ENCODE measurements at regions not wholly inside any gene's neighbourhood (a gene's known extent, or its start where the extent isn't known, plus 50 kb on each side); places are given as distances from the start of the nearest gene placed in this dataset.

DNA sequence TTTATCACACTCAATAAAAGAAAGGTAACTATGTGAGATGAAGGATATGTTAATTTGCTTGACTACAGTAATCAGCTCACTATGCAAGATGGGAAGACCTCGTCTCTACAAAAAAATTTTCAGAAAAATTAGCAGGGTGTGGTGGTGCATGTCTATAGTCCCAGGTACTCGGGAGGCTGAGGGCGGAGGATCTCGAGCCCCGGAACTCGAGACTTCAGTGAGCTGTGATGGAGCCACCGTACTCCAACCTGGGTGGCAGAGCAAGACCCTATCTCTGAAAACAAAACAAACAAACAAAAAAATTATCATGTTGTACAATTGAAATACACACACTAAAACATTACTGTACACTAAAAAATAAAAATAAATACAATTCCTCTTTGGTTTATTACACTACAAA lies 376.7 kb upstream of the KLHL1 start:
- no peak for DNase-seq

DNA sequence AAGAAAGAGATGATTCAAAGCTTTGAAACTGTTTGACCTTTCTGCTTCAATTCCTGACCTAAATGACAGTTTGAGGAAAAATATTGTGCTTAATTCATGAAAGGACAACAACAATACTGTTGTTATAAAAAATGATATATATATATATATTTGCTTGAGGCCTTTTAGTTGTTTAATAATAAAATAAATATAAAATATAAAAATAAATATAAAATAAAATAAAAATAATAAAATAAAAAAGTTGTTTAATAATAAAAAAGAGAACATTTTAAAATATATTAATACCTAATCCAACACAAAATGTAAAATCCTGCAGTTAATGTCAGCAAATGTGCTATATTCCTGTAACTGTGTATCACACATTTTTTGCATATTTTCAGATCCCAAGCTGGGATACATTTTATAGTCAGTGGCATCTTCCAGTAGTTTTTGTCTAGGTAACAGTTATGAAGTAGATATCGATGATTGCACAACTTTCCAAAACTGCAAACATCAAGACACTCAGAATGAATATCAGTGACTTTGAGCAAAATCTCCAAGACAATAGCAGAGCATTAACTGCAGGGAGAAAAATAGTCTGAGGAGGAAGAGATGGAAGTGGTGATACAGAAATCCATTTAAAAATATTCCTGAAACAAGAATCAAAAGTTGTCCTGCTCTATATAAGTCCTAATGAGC lies 375.5 kb upstream of the KLHL1 start:
- no peak for DNase-seq

DNA sequence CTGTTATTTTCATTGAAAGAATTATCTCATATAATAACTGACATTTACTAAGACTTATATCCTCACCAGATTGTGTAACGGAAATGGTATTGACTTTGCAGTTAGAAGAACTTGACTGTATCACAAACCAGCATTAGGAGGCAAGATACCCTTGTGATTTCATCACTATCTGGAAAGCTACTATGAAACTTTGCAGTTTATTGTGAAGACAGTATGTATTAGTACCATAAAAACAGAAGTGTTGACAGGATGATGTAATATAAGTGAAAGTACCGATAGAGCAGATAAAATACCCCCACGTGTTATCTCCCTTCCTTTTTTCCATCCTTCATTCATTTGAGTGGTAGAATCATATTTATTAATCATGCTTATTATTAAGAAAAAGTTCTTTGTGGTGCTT lies 365.7 kb upstream of the KLHL1 start:
- no peak for DNase-seq

DNA sequence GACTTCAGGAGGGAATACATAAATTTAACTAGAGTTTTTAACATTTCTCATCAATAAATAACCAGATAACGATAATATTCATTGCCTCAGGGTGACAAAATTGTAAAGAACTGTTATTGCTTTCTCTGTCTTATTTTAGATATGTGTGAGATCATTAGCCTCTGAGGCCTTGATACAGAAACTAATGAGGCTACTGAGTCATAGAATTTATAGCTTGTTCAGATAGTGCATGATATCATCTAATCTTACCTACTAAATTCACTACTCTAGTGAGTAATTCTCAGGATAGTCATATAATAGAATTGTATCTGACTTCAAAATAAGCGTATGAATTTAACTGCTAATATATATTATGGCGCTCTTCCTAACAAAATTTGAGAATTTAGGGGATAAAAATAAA lies 360.8 kb upstream of the KLHL1 start:
- DNase-seq: no peak

DNA sequence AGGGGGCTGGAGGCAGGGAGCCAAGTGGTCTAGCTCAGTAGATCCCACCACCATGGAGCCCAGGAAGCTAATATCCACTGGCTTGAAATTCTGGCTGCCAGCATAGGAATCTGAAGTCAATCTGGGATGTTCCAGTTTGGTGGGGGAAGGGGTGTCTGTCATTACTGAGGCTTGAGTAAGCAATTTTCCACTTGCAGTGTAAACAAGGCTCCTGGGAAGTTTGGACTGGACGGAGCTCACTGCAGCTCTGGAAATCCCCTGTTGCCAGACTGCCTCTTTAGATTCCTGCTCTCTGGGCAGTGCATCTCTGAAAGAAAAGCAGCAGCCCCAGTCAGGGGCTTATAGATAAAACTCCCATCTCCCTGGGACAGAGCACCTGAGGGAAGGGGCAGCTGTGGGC lies 349.2 kb upstream of the KLHL1 start:
- no peak for DNase-seq

DNA sequence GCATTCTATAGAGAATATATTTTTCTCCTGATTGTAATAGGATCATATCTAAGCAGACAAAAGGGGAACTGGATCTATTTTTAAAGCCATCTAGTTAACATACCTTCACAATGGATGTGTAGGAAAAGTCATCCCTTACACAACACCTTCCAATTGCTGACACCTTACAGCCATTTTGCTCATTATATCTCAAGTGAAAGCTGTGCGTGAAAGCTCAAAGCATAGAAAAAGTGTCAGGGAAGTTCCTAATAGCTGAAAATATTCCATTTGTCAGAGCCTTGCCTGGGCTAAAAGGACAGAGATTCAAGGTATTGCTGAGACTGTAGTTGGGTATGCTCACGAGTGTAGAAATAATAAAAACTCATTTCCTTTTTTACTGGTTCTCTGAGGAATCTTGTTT lies 340.6 kb upstream of the KLHL1 start:
- DNase-seq: no peak

DNA sequence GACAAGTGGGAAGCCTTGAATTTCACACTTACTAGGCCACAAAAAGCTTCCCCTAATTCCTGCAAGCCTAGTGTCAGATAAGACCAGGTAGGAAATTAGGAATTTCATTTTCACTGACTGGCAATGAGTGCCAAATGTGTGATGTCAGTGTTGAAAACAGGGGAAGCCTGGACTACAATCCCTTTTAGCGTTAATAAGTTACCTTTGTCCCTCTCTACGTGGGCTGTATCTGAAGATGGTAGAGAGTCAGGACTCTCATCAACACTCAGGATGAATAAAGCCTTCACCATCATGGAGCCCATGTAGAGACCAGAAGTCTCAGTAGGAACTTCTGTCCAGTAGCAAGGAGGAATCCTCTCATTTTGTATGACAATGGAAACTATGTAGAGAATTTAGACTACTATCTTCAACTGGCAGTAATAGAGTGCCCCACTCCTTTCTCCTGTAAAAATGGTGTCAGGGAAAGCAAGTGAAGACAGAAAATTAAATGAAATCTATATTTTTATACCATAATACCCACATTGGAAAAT lies 324.1 kb upstream of the KLHL1 start:
- DNase-seq: no peak

DNA sequence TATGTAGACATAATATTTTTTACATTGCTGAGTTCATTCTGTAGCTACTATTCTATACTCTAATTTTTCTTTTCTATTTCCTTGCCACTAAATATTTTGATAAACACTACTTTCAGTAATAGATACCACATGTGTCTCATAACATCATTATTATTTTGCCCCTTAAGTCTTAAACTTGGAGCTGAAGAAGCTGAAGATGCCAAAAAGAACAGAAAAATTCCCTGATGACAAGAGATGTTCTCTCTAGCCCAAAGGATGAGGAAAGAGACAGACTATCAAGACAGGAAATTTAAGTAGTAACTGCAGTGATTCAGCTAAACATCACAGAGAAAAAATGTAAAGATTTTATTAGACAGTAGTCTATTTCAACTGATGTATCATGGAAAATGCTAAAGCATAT lies 322.0 kb upstream of the KLHL1 start:
- no peak for DNase-seq

DNA sequence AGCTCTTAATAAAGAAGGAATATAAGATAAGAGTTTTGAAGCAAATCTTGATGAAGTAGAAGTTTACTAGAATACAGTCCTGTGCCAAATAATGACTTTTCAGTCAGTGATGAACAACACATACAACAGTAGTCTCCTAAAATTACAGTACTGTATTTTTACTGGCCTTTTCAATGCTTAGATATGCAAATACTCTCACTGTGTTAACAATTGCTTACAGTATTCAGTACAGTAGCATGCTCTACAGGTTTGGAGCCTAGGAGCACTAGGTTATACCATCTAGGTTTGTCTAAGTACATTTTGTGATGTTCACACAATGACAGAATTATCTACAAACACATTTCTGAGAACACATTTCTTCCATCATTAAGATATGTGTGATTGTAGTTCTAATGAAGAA lies 316.7 kb upstream of the KLHL1 start:
- no peak for DNase-seq

DNA sequence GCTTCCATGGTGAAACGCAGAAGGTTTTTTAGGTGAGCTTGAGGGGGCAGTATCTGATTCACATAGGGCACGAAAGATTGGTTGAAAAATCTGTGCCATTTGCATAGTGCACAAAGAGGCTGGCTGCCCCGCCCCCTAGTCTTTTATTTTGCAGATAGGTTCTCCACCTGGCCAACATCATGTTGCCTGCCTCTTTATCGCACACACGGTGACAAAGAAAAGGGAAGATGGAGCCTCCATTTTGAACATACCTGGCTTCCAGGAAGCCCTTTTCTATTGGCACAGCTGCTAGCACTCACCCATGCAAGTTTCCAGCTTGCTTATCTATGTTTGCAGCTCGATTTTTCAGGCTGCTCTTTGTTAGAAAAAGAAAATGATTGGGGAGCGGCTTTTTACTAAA lies 316.2 kb upstream of the KLHL1 start:
- no peak for DNase-seq

DNA sequence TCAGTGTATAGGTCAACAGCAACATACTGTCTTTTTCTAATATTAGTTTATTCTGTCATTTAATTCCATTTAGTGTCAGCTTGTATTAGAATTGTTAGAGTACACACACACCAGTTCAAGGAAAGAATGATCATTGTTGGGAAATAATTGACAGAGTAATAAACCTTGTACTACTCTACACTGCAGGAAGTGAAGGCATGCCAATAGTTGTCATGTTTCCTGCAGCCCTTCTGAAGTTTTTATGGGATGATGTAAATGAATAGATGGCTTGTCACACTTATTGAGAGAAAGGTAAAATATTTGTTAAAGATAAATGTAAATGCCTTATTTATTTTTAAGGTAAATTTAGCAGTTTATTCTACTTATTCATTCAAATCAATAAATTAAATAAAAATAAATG lies 306.9 kb upstream of the KLHL1 start:
- DNase-seq: no peak

DNA sequence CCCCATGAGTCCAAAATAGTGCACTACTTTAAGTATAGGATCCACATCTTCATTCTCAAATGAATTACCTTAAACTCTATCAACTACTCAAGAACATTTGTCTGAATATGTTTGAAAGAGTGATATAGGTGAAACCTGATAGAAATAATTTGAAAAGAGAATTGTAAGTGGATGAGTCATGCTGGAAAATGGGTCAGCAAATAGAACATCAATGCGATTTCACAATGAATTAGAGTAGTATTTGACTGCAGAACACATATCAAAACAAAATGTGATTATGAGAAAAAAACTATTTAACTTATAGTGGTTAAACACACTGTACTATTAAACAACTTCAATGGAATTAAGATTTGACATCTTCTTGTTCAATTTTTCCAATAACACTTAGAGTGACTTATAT lies 300.6 kb upstream of the KLHL1 start:
- DNase-seq: no peak

DNA sequence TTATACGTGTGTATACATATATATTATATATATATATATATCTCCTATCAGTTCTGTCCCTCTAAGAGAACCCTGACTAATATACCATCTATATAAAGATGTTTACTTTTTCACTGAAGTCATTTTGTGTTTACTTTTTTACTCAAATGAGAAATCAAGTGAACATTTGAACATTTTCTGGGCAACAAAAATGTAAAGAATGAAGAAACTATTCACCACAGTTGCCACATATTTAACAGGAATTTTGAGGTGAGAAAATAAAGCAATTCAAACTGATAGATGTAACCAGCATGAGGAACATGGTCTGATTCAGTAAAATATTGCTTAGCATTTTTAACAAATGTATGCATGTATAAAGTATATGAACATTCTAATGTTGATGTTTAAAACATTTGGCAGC lies 299.2 kb upstream of the KLHL1 start:
- no peak for DNase-seq

DNA sequence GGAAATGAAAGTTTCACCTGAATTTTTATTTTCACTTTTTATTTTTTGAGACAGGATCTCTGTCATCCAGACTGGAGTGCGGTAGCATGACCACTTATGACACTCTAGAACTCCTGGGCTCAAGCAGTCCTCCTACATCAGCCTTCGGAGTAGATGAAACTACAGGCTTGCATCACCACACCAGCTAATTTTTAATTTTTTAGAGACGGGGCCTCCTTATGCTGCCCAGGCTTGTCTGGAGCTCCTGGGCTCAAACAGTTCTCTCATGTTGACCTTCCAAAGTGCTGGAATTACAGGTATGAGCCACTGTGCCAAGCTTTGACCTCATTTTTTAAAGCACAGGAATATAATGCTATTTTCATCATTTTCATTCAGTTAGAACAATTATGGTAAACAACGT lies 297.0 kb upstream of the KLHL1 start:
- no peak for DNase-seq

DNA sequence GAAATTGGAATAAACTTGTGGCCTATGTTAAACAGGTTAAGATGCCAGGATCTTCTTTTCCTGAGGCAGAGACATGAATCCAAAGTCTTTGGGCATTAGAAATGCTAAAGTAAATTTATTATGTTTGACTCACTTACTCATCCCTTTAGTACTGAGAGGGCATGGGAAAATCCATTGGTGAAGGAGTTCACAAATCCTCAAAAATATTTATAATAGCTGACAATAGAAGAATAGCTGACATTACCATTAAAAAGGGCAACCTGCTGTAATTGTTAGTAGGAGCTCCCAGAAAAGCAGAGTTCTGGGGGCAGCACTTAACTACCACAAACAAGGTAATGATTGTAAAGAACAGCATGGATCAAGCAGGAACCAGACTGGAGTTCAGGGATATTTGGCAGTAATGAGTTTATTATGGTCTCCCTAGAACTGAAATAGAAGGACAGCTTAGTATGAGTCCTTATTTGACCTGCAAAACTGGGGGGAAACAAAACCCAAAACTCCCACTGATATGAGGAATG lies 285.8 kb upstream of the KLHL1 start:
- DNase-seq: no peak

DNA sequence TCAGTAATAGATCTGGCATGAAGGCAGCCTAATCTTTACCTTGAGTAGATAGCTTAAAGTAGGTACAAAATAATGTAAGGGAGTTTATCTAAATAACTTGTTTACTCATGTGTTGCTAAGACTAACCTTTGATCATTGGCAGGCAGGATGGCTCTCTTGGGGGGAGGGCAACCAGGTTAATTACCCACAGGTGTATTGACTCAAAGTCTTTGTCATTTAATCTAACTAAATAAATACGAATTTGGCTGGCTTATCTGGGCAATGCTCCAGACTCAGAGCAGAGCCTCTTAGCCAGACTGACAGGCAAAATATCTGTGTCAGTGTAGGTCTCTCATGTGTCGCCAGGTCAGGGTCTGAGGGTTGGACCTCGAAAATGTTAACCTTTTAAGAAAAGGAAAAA lies 283.4 kb upstream of the KLHL1 start:
- DNase-seq: no peak

DNA sequence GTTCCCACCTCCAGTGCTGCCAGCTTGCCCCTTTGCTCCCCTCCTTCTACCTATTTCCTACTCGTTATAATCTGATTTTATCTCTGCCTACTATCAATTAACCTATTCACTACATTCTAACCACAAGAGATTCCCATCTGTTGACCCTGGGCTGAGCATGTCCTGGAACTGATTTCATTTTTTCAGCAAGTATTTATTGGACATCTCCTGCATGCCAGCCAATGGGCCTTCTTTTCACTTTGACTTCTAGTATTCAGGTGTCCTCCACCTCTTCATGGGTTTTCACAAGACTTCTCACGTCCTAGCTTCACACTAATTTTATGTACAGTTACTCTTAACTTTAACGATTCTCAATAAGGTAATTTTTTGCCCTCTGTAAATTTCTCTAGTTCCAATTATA lies 282.7 kb upstream of the KLHL1 start:
- no peak for DNase-seq

DNA sequence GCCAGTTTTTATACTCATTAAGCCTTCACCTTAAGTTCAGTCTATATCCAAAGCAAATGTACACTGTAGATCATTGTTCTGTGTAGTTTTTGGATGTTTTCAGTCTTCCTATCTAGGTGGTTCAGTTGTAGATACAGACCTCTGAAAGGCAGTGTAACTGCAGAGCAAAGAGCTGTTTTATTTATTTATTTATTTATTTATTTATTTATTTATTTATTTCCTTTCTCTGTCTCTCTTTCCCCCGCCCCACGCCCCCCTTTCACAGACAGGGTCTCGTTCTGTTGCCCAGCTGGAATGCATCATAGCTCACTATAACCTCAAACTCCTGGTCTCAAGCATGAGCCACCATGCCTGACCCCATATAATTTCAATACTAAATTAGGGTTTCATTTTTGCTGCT lies 281.8 kb upstream of the KLHL1 start:
- DNase-seq: no peak

DNA sequence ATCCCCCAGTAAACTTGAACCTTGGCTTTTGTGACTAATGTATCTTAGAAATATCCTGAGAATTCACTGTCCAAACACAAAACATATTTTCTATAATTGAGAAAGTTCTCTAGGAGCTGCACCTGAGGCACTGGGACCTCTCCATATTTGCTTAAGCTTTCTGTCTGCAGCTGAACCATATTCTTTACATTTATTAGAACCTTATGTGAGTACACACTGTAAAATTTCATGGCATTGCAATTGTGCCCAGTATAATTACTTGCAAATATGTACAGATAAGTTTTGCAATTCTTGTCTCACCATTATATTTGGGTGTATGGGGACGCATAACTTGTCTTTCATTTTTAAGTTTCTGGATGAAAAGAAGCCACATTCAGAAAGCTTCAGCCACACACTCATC lies 280.7 kb upstream of the KLHL1 start:
- DNase-seq: no peak

DNA sequence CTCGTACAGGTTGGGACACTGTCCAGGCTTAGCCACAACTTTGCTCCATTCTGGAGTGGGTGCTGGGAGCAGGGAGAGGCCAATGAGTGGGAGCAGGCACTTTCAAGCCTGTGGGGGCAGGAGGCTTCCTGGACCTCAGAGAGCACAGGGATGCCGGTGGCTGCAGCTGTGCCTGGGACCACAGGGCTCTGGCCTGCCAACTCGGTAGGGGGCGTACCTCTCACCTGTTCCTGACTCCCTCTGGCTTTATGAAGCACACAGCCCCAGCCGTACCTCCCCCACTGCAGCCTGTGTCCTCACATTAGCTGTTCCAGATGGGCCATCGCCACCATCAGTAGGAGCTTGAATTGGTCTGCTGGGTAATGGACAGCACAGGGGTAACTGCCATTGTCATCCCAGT lies 278.7 kb upstream of the KLHL1 start:
- no peak for DNase-seq

DNA sequence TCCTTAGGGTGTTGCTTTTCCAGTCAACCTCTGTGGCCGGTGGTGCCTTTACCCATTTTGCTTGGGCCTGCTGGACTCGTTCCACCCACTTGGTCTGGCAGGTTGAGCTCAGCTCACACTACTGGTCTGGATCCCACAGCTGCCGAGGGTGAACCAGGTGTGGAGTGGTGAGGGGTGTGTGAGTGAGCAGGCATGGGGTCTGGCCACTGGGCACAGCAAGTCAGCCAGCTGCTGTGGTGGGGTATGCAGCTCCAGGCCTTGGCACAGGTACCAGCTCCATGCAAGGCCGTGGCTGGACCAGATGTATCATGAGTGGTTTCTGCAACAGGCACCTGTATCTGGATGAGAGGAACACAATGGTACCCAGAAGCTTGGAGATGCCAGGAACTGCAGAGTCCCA lies 277.6 kb upstream of the KLHL1 start:
- DNase-seq: no peak

DNA sequence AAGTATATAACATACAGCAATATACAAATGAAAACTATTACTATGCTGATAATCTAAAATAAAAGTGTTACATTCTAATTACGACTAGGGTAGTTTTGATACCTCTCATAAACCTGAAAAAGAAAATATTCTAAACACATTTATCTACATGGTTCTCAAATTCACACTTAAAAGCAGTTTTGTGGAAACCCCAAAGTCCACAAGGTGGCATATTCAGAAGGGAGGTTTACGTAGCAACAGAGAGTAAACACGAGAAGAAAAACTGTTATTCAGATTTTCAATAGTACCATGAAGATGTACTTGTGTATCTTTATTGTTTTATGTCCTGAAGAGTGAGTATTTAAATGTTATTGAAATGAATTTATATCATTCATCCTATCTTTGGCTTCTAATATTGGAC lies 275.9 kb upstream of the KLHL1 start:
- DNase-seq: no peak

DNA sequence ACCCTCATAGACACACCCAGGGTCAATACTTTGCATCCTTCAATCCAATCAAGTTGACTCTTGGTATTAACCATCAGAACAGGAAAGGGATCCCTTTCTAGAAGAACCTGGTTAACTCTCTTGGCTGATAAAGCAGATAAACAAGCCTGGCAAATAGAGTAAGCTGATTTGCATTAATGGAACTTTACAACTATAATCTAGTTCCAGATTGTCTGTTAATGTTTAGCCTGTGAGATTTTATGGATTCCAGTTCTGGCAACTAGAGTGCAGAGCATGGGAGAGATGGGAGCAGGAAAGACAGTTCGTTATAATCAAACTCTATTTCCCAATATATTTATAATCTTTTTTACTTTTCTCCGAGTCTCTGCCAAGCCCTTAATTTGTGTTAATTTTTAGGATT lies 272.6 kb upstream of the KLHL1 start:
- DNase-seq: no peak

DNA sequence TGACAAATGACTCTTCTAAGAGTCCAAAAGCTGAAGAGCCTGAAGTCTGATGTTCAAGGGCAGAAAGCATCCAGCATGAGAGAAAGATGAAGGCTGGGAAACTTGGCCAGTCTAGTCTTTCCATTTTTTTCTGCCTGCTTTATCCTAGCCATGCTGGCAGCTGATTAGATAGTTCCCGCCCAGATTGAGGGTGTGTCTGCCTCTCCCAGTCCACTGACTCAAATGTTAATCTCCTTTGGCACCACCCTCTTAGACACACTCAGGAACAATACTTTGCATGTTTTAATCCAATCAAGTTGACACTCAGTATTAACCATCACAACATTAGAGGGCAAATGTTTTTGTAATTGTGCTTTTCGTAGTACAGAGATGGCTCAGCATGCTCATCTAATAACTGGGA lies 267.5 kb upstream of the KLHL1 start:
- DNase-seq: no peak

DNA sequence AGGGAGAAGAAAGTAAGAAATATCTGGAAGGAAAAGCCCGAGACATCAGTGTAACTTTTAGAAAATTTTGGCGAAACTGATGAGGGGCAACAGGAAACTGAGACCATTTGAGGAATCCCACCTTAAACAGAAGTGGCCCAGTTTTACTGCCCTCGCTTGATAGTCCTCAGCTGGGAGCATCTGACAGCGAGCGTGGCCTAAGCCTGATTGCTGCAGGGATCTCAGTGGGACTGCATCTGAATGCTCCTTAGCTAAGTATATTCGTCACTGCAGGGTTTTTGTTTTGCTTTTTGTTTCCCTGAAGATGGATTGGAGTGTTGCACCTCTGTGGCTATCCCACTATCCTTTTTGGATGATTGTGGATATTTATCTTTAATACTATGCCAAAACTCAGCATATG lies 262.7 kb upstream of the KLHL1 start:
- DNase-seq: no peak
